Type B pancreatic cell (in vitro differentiated cells): ENCODE measurements at regions not wholly inside any gene's neighbourhood (a gene's known extent, or its start where the extent isn't known, plus 50 kb on each side); places are given as distances from the start of the nearest gene placed in this dataset.

Experiments
- DNase-seq: peaks from one replicate; pipeline ENCODE4 v3.0.0; 2021; ENCODE audit warnings: mixed read lengths; ENCODE audit not compliant: unreplicated experiment; ENCODE audit errors: extremely low spot score
- H3K27ac Mint-ChIP-seq: 2 replicates; pipeline ENCODE4 v1.8.0; 2021; ENCODE audit warnings: mild to moderate bottlenecking, mixed read lengths
- H3K27me3 Mint-ChIP-seq: 2 replicates; pipeline ENCODE4 v1.8.0; 2021; ENCODE audit warnings: mixed read lengths
- H3K36me3 Mint-ChIP-seq: 2 replicates; pipeline ENCODE4 v1.8.0; 2021; ENCODE audit warnings: mixed read lengths
- H3K4me1 Mint-ChIP-seq: one replicate; pipeline ENCODE4 v1.8.0; 2021; ENCODE audit warnings: mixed read lengths; ENCODE audit not compliant: unreplicated experiment
- H3K4me3 Mint-ChIP-seq: 2 replicates; pipeline ENCODE4 v1.8.0; 2021; ENCODE audit warnings: mild to moderate bottlenecking, mixed read lengths
- H3K9me3 Mint-ChIP-seq: 2 replicates; pipeline ENCODE4 v1.8.0; 2021; ENCODE audit warnings: mixed read lengths
- CTCF ChIP-seq: fragments of 200-600 bp; sonication (generic); conservative IDR thresholded peaks from 2 replicates; pipeline ENCODE4 v1.5.0; 2021; ENCODE audit warnings: antibody characterized with exemption, mild to moderate bottlenecking

- Mint-ChIP-seq H3K36me3 (no peaks in the 10 kb centered on the region), H3K27me3 (peaks cover 83% of the 10 kb centered on the region), H3K4me3 (no peak overlapping the region), H3K9me3 (no peaks in the 10 kb centered on the region), H3K27ac (no peak overlapping the region), H3K4me1 (no peaks in the 10 kb centered on the region)
- no peak for TF ChIP-seq CTCF
- DNase-seq = no peak
These were observed 148.9 kb downstream of the BRD1 start for GRCh38 chr22:49678842-49679170.

GRCh38 chr22:49678137-49678841, 149.4 kb downstream of the BRD1 start:
- Mint-ChIP-seq H3K4me1 (no peaks in the 10 kb centered on the region), H3K27me3 (peaks cover 81% of the 10 kb centered on the region), H3K9me3 (no peaks in the 10 kb centered on the region), H3K36me3 (no peaks in the 10 kb centered on the region), H3K27ac (no peak overlapping the region), H3K4me3 (no peak overlapping the region)
- TF ChIP-seq CTCF = no peak
- peak; percentile 59 for DNase-seq

GRCh38 chr22:49677495-49677889, 150.2 kb downstream of the BRD1 start:
- H3K4me1 Mint-ChIP-seq = no peaks in the 10 kb centered on the region
- H3K27ac Mint-ChIP-seq = no peak overlapping the region
- peak; percentile 54 for DNase-seq
- H3K9me3 Mint-ChIP-seq = no peaks in the 10 kb centered on the region
- no peak for TF ChIP-seq CTCF
- peaks cover 79% of the 10 kb centered on the region for H3K27me3 Mint-ChIP-seq
- no peaks in the 10 kb centered on the region for H3K36me3 Mint-ChIP-seq
- H3K4me3 Mint-ChIP-seq = no peak overlapping the region

- H3K27ac Mint-ChIP-seq = no peak overlapping the region
- peaks cover 76% of the 10 kb centered on the region for H3K27me3 Mint-ChIP-seq
- peak; percentile 51 for DNase-seq
- no peak overlapping the region for H3K4me3 Mint-ChIP-seq
- H3K36me3 Mint-ChIP-seq = no peaks in the 10 kb centered on the region
- H3K4me1 Mint-ChIP-seq = peaks cover under 1% of the 10 kb centered on the region
- no peaks in the 10 kb centered on the region for H3K9me3 Mint-ChIP-seq
- no peak for TF ChIP-seq CTCF
These were observed 150.7 kb downstream of the BRD1 start for GRCh38 chr22:49676783-49677494.

- no peak overlapping the region for H3K27ac Mint-ChIP-seq
- H3K4me1 Mint-ChIP-seq = peaks cover 8% of the 10 kb centered on the region
- H3K36me3 Mint-ChIP-seq = no peaks in the 10 kb centered on the region
- H3K27me3 Mint-ChIP-seq = peaks cover 79% of the 10 kb centered on the region
- no peak overlapping the region for H3K4me3 Mint-ChIP-seq
- no peak for TF ChIP-seq CTCF
- no peaks in the 10 kb centered on the region for H3K9me3 Mint-ChIP-seq
- DNase-seq = peak; percentile 31
These were observed 151.4 kb downstream of the BRD1 start for GRCh38 chr22:49676230-49676629.
